Iris pigment epithelial cell (primary cell): ENCODE measurements at regions not wholly inside any gene's neighbourhood (a gene's known extent, or its start where the extent isn't known, plus 50 kb on each side); places are given as distances from the start of the nearest gene placed in this dataset.
"Not testable (repeated sequence)": the region's sequence is repeated elsewhere in the genome, so short reads cannot be mapped to it uniquely, and the experiment has no call there.

Source experiments
- DNase-seq: peaks from one replicate; pipeline ENCODE4 v3.0.0-alpha.2; 2011; ENCODE audit warnings: low read depth

- DNase-seq, result not testable (repeated sequence)
These were observed 351.1 kb downstream of the ANAPC1 start for GRCh38 chr2:111532682-111533556.

GRCh38 chr2:111533557-111534247 lies 350.3 kb downstream of the ANAPC1 start:
- DNase-seq, result peak; percentile 40

GRCh38 chr2:111534910-111535352 lies 349.1 kb downstream of the ANAPC1 start:
- DNase-seq, result peak; percentile 62

DNA sequence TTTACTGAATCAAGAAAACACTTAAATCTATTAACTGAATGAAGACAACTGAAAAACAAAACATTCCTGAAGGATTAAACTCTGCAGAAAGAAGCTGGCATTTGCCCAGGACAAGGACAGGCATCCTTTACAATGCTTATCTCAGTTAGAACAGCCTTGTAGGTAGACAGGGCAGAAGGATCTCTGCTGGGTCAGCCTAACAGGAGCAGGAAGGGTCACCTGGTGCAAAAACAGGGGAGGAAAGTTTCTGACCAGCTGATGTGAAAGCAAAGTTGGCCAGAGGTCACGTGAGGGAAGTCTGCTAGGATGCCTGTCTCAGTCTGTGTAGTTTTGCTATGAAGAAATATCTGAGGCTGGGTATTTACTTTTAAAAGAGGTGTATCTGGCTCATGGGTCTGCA lies 348.6 kb downstream of the ANAPC1 start:
- DNase-seq, result peak; percentile 76

GRCh38 chr2:111537078-111537655 lies 346.8 kb downstream of the ANAPC1 start:
- DNase-seq, result no peak

GRCh38 chr2:111539991-111540390 lies 344.0 kb downstream of the ANAPC1 start:
- not testable (repeated sequence) for DNase-seq

GRCh38 chr2:111542120-111542774 lies 341.7 kb downstream of the ANAPC1 start:
- peak; percentile 77 for DNase-seq

DNA sequence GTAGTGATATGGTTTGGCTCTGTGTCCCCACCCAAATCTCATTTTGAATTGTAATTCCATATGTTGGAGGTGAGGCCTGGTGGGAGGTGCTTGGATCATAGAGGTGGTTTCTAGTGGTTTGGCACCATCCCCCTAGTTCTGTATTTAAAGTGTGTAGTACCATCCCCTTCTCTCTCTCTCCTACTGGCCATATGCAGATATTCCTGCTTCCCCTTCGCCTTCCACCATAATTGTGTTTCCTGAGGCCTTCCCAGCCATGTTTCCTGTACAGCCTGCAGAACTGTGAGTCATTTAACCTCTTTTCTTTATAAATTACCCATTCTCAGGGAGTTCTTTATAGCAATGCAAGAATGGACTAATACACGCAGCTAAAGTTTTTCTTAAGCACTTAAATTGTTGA lies 340.0 kb downstream of the ANAPC1 start:
- not testable (repeated sequence) for DNase-seq

- DNase-seq, result not testable (repeated sequence)
These were observed 338.1 kb downstream of the ANAPC1 start for GRCh38 chr2:111545723-111546431.

DNA sequence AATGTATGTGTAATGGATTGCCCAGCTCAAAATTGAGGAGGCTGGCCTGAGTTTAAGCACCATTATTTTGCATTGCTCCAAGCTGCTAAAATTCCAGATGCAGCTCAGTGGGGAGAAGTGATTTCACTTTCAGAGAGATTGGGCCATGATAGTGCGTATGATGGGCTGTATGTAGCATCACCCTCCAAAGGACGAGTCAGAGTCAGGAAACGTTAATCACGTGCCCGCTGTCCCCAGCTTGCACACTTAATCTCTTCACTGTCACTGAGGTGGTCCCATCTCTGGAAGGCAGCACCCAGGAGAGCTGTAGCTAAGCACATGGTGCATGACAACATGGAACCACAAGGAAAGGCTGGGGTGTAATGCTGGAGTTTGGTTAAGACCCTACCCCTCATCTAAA lies 337.4 kb downstream of the ANAPC1 start:
- not testable (repeated sequence) for DNase-seq

GRCh38 chr2:111549174-111549573 lies 334.8 kb downstream of the ANAPC1 start:
- DNase-seq, result not testable (repeated sequence)

DNA sequence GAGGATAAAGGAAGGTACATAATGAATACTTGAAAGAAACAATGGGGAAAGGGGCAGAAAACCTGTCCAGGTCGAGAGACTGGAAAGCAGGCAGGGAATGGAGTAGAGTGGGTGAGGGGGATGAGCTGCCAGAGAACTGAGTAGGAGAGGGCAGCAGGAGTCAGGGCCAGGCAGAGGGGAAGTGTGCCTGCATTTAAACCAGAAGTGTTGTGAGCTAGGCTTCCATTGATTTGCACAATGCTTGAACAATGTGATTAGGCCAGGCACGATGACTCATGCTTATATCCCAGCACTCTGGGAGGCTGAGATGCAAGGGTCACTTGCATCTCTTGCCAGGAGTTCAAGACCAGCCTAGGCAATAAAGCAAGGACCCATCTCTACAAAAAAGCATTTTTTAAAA lies 332.6 kb downstream of the ANAPC1 start:
- not testable (repeated sequence) for DNase-seq

DNA sequence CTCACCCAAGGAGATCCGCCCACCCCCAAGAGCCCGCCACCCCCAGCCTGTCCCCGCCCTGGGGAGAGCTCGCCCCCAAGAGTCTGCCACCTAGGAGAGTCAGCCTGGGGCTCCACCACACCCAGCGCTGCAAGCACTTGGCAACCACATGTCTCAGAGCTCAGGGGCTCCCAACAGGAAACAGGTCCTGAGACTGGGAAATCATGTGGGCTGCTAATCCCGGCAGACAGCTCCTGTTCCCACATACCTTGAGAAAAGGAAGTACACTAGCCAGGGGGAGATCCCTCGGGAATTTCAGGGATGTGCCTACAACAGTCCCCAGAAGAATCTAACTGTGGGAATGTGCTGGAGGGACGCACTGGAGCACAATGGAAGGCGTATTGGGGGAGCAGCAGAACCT lies 331.4 kb downstream of the ANAPC1 start:
- DNase-seq, result not testable (repeated sequence)

DNA sequence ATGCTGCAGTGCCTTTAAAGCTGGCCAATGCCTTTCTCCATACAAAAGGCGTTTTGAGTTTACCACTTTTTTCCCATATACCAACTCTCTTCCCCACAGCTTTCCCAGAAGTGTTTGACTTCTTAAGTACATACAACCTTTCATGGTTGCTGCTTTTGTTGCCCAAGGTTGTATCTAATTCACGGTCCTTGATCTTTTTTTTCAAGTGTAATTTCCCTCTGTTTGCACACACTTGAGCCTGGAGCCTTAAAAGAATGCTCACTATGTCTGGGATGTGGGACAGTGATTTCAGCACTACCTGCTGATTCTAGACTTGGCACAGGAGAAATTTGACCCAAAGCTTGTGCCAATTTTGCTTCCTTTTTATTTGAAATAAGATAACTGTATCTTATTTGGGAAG lies 324.7 kb downstream of the ANAPC1 start:
- not testable (repeated sequence) for DNase-seq

GRCh38 chr2:111559814-111560213 lies 324.2 kb downstream of the ANAPC1 start:
- not testable (repeated sequence) for DNase-seq

- DNase-seq, result peak; percentile 2
These were observed 317.9 kb downstream of the ANAPC1 start for GRCh38 chr2:111566068-111566467.

DNA sequence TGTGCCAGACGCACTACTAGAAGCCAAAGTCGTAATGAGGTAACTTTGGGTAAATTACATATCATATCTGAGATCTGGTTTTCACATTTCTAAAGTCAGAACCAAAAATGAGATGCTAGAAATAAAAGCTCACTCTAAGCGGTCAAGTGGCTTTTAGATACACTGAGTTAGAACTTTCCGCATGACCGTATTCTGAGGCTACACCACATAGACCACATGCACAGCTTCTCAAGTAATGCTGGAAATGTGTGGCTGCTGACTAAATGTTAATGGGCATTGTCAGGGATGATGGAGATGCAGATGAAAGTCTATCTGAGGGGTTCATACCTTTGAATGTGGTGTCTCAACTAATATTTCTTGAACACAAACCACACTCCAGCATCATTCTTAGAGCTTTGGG lies 316.8 kb downstream of the ANAPC1 start:
- not testable (repeated sequence) for DNase-seq

DNA sequence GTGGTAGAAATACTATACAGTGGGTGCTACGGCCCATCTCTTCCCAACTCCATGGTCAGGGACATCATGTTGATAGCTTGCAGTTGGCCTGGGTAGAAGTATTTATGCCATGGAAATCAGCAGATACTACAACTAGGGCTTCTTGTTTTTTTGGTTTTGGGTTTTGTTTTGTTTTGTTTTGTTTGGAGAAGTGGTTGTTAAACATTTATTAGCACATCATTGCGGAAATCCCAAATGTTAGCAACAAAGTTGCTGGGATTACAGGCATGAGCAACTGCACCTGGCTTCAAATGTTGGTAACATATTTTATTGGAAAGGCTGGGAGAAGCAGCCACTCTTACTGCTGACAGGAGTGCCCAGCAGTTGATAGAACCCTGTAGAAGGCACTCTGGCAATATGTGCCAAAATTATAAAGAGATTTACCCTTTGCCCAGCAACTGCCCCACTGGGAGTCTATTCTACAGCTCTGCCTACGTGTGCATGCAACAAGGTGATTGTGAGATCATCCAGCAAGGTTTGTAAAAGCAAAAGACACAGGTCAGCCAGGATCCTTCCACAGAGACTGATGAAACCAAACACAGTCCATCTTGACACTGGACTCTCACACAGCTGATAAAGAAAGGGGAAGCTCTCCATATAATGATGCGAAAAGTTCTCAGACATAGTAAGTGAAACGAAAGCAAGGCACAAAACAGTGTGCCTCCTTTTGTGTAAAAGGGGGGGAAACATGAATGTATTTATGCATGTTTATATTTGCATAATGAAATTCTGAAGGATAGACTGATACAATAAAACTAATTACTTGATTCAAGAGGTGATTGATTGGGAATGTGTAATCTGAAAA lies 314.4 kb downstream of the ANAPC1 start:
- DNase-seq, result not testable (repeated sequence)

GRCh38 chr2:111570300-111571114 lies 313.5 kb downstream of the ANAPC1 start:
- peak; percentile 7 for DNase-seq

DNA sequence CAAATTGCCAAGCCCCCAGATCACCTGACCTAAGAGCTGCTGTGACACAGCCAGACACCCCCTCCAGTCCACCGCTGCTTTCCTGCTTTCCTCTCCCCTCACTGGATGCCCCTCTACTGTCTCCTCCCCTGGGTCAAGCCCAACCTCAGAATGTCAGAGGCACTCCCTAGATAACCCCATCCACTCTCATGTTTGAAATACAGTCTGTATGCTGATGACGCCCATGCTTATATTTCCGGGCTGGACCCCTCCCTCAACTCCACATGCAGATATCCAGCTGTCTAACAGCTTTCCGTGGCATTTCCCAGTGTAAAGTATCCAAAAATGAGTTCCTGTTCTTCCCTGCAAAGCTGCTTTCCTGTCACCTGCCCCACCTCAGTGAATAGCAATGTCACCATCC lies 309.2 kb downstream of the ANAPC1 start:
- DNase-seq, result not testable (repeated sequence)
